HEK293 (cell line): ENCODE measurements at regions not wholly inside any gene's neighbourhood (a gene's known extent, or its start where the extent isn't known, plus 50 kb on each side); places are given as distances from the start of the nearest gene placed in this dataset.

ENCODE experiments used
- CTCF ChIA-PET: fragments of 350-600 bp; formaldehyde crosslinking; extraction: SDS; loops from one replicate; lab custom pipeline; 2021; ENCODE audit warnings: antibody characterized with exemption; lab: Yijun Ruan, JAX
- POLR2A ChIA-PET: fragments of 300-600 bp; formaldehyde crosslinking; extraction: SDS; loops from one replicate; lab custom pipeline; 2020; ENCODE audit warnings: antibody characterized with exemption, inconsistent platforms; lab: Yijun Ruan, JAX
- H3K27ac ChIP-seq: fragments of 200-500 bp; sonication (Bioruptor generic); 2 replicates; pipeline ENCODE4 v1.5.1; 2014; ENCODE audit warnings: low read depth, low read length, control low read depth, inconsistent platforms; ENCODE audit errors: extremely low read depth
- H3K36me3 ChIP-seq, 2 experiments: fragments of 200-500 bp in 1 of 2; sonication (Bioruptor generic) in 1 of 2; 1 replicate in 1 of 2; 2 replicates in 1 of 2; pipeline ENCODE4 v1.5.1; 2014 to 2017; ENCODE audit warnings: inconsistent platforms in 2 of 2, low read length in 2 of 2; ENCODE audit not compliant: control insufficient read depth in 2 of 2, insufficient read depth in 1 of 2
- H3K4me1 ChIP-seq: fragments of 200-500 bp; sonication (Bioruptor generic); 2 replicates; pipeline ENCODE4 v1.5.1; 2014; ENCODE audit warnings: mild to moderate bottlenecking, low read length, inconsistent platforms; ENCODE audit not compliant: control insufficient read depth, insufficient read depth
- H3K4me3 ChIP-seq: 2 replicates; pipeline ENCODE4 v1.5.1; 2011; ENCODE audit warnings: low read depth, mild to moderate bottlenecking, control low read depth, low read length, moderate library complexity
- H3K9me3 ChIP-seq: fragments of 200-500 bp; sonication (Bioruptor generic); 2 replicates; pipeline ENCODE4 v1.5.1; 2014; ENCODE audit warnings: low read depth, low read length, inconsistent platforms; ENCODE audit not compliant: control insufficient read depth, insufficient read depth
- ATF2 ChIP-seq: fragments of 450-650 bp; formaldehyde crosslinking; IDR thresholded peaks from 2 replicates; pipeline ENCODE4 v1.5.1; 2016; ENCODE audit warnings: missing biosample characterization, missing genetic modification characterization, low read depth
- EGR2 ChIP-seq: fragments of 450-650 bp; formaldehyde crosslinking; IDR thresholded peaks from 2 replicates; pipeline ENCODE4 v1.5.1; 2016; ENCODE audit warnings: low read depth, missing biosample characterization, missing genetic modification characterization
- KLF10 ChIP-seq: fragments of 450-650 bp; IDR thresholded peaks from 2 replicates; pipeline ENCODE4 v1.5.1; 2018; ENCODE audit warnings: missing biosample characterization, mild to moderate bottlenecking, missing genetic modification characterization
- KLF16 ChIP-seq: fragments of 450-650 bp; formaldehyde crosslinking; IDR thresholded peaks from 2 replicates; pipeline ENCODE4 v1.5.1; 2017; ENCODE audit warnings: missing biosample characterization, missing genetic modification characterization
- KLF8 ChIP-seq: fragments of 450-650 bp; formaldehyde crosslinking; IDR thresholded peaks from 2 replicates; pipeline ENCODE4 v1.5.1; 2016; ENCODE audit warnings: missing biosample characterization, missing genetic modification characterization
- MZF1 ChIP-seq: fragments of 450-650 bp; formaldehyde crosslinking; IDR thresholded peaks from 2 replicates; pipeline ENCODE4 v1.5.1; 2017; ENCODE audit warnings: missing biosample characterization, missing genetic modification characterization, borderline replicate concordance
- RBAK ChIP-seq: fragments of 450-650 bp; formaldehyde crosslinking; IDR thresholded peaks from 2 replicates; pipeline ENCODE4 v1.5.1; 2016; ENCODE audit warnings: missing biosample characterization, missing genetic modification characterization
- SALL2 ChIP-seq: fragments of 450-650 bp; formaldehyde crosslinking; IDR thresholded peaks from 2 replicates; pipeline ENCODE4 v1.5.0; 2017; ENCODE audit warnings: missing biosample characterization, mild to moderate bottlenecking, missing genetic modification characterization, borderline replicate concordance
- SP3 ChIP-seq: fragments of 450-650 bp; formaldehyde crosslinking; IDR thresholded peaks from 2 replicates; pipeline ENCODE4 v1.5.1; 2016; ENCODE audit warnings: missing biosample characterization, missing genetic modification characterization
- ZBTB48 ChIP-seq: fragments of 450-650 bp; formaldehyde crosslinking; IDR thresholded peaks from 2 replicates; pipeline ENCODE4 v1.5.1; 2016; ENCODE audit warnings: missing biosample characterization, missing genetic modification characterization
- ZFHX2 ChIP-seq: fragments of 450-650 bp; formaldehyde crosslinking; conservative IDR thresholded peaks from 2 replicates; pipeline ENCODE4 v1.5.1; 2016; ENCODE audit warnings: missing biosample characterization, missing genetic modification characterization
- ZNF155 ChIP-seq: fragments of 450-650 bp; formaldehyde crosslinking; IDR thresholded peaks from 2 replicates; pipeline ENCODE4 v1.5.1; 2016; ENCODE audit warnings: missing biosample characterization, missing genetic modification characterization
- ZNF157 ChIP-seq: fragments of 450-650 bp; formaldehyde crosslinking; IDR thresholded peaks from 2 replicates; pipeline ENCODE4 v1.5.1; 2016; ENCODE audit warnings: missing biosample characterization, missing genetic modification characterization
- ZNF174 ChIP-seq: fragments of 450-650 bp; formaldehyde crosslinking; IDR thresholded peaks from 2 replicates; pipeline ENCODE4 v1.5.0; 2017; ENCODE audit warnings: missing biosample characterization, mild to moderate bottlenecking, missing genetic modification characterization
- ZNF175 ChIP-seq: fragments of 450-650 bp; formaldehyde crosslinking; IDR thresholded peaks from 2 replicates; pipeline ENCODE4 v1.5.1; 2016; ENCODE audit warnings: missing biosample characterization, missing genetic modification characterization
- ZNF19 ChIP-seq: fragments of 450-650 bp; formaldehyde crosslinking; IDR thresholded peaks from 2 replicates; pipeline ENCODE4; 2016; ENCODE audit warnings: missing biosample characterization, missing genetic modification characterization, low read depth
- ZNF391 ChIP-seq: fragments of 450-650 bp; formaldehyde crosslinking; IDR thresholded peaks from 2 replicates; pipeline ENCODE4 v1.5.1; 2016; ENCODE audit warnings: low read depth, missing biosample characterization, missing genetic modification characterization, borderline replicate concordance
- ZNF544 ChIP-seq: fragments of 450-650 bp; formaldehyde crosslinking; IDR thresholded peaks from 2 replicates; pipeline ENCODE4 v1.5.0; 2017; ENCODE audit warnings: missing biosample characterization, missing genetic modification characterization
- ZNF548 ChIP-seq: fragments of 450-650 bp; formaldehyde crosslinking; IDR thresholded peaks from 2 replicates; pipeline ENCODE4 v1.5.1; 2016; ENCODE audit warnings: missing biosample characterization, missing genetic modification characterization
- ZNF558 ChIP-seq: fragments of 450-650 bp; formaldehyde crosslinking; IDR thresholded peaks from 2 replicates; pipeline ENCODE4 v1.5.1; 2016; ENCODE audit warnings: missing biosample characterization, missing genetic modification characterization
- ZNF621 ChIP-seq: fragments of 450-650 bp; formaldehyde crosslinking; IDR thresholded peaks from 2 replicates; pipeline ENCODE4 v1.5.1; 2017; ENCODE audit warnings: missing biosample characterization, missing genetic modification characterization
- ZNF660 ChIP-seq: fragments of 450-650 bp; IDR thresholded peaks from 2 replicates; pipeline ENCODE4 v1.5.1; 2018; ENCODE audit warnings: missing biosample characterization, mild to moderate bottlenecking, missing genetic modification characterization
- ZSCAN16 ChIP-seq: fragments of 450-650 bp; formaldehyde crosslinking; IDR thresholded peaks from 2 replicates; pipeline ENCODE4 v1.5.1; 2016; ENCODE audit warnings: missing biosample characterization, missing genetic modification characterization
- ZXDB ChIP-seq: fragments of 450-650 bp; formaldehyde crosslinking; IDR thresholded peaks from 2 replicates; pipeline ENCODE4 v1.5.1; 2016; ENCODE audit warnings: missing biosample characterization, missing genetic modification characterization
- TF ChIP-seq, protein P1 (sequence below): fragments of 450-650 bp; formaldehyde crosslinking; IDR thresholded peaks from 2 replicates; pipeline ENCODE4 v1.5.1; 2016; ENCODE audit warnings: missing biosample characterization, missing genetic modification characterization, low read depth
- TF ChIP-seq, protein P2 (sequence below): fragments of 450-650 bp; formaldehyde crosslinking; conservative IDR thresholded peaks from 2 replicates; pipeline ENCODE4 v1.5.1; 2016; ENCODE audit warnings: low read depth, missing biosample characterization, missing genetic modification characterization
- TF ChIP-seq, protein P3 (sequence below): fragments of 450-650 bp; formaldehyde crosslinking; IDR thresholded peaks from 2 replicates; pipeline ENCODE4 v1.5.1; 2016; ENCODE audit warnings: missing biosample characterization, missing genetic modification characterization

DNA sequence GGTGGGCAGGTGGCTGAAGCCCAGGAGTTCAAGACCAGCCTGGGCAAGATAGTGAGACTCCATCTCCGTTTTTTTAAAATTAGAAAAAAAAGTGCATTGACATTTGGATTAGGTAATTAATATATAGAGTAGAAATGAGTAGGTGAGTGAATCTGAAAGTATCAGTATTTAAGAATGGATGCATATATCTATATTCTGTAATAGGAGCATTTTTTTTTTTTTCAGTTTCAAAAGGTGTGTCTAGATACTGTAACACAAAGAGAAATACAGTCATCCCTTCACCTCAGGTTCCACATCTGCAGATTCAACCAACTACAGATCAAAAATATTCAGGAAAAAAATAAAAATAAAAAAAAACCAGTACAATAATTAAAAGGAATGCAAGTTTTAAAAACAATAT, 50.8 kb downstream of the RBM27 start:
- TF ChIP-seq ZNF175 (tag by site-specific recombination) (no peak), KLF16 (no peak), ZNF558 (tag by site-specific recombination) (no peak), KLF8 (no peak), ZNF544 (no peak), ZNF391 (tag by site-specific recombination) (no peak), ZNF157 (tag by site-specific recombination) (no peak), MZF1 (tag by site-specific recombination) (no peak), ZFHX2 (tag by site-specific recombination) (no peak), EGR2 (tag by site-specific recombination) (no peak), ZSCAN16 (no peak), ZXDB (no peak), RBAK (no peak), ZBTB48 (no peak), ZNF548 (no peak)
- TF ChIP-seq, protein P1, sequence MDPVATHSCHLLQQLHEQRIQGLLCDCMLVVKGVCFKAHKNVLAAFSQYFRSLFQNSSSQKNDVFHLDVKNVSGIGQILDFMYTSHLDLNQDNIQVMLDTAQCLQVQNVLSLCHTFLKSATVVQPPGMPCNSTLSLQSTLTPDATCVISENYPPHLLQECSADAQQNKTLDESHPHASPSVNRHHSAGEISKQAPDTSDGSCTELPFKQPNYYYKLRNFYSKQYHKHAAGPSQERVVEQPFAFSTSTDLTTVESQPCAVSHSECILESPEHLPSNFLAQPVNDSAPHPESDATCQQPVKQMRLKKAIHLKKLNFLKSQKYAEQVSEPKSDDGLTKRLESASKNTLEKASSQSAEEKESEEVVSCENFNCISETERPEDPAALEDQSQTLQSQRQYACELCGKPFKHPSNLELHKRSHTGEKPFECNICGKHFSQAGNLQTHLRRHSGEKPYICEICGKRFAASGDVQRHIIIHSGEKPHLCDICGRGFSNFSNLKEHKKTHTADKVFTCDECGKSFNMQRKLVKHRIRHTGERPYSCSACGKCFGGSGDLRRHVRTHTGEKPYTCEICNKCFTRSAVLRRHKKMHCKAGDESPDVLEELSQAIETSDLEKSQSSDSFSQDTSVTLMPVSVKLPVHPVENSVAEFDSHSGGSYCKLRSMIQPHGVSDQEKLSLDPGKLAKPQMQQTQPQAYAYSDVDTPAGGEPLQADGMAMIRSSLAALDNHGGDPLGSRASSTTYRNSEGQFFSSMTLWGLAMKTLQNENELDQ: no peak
- TF ChIP-seq, protein P2, sequence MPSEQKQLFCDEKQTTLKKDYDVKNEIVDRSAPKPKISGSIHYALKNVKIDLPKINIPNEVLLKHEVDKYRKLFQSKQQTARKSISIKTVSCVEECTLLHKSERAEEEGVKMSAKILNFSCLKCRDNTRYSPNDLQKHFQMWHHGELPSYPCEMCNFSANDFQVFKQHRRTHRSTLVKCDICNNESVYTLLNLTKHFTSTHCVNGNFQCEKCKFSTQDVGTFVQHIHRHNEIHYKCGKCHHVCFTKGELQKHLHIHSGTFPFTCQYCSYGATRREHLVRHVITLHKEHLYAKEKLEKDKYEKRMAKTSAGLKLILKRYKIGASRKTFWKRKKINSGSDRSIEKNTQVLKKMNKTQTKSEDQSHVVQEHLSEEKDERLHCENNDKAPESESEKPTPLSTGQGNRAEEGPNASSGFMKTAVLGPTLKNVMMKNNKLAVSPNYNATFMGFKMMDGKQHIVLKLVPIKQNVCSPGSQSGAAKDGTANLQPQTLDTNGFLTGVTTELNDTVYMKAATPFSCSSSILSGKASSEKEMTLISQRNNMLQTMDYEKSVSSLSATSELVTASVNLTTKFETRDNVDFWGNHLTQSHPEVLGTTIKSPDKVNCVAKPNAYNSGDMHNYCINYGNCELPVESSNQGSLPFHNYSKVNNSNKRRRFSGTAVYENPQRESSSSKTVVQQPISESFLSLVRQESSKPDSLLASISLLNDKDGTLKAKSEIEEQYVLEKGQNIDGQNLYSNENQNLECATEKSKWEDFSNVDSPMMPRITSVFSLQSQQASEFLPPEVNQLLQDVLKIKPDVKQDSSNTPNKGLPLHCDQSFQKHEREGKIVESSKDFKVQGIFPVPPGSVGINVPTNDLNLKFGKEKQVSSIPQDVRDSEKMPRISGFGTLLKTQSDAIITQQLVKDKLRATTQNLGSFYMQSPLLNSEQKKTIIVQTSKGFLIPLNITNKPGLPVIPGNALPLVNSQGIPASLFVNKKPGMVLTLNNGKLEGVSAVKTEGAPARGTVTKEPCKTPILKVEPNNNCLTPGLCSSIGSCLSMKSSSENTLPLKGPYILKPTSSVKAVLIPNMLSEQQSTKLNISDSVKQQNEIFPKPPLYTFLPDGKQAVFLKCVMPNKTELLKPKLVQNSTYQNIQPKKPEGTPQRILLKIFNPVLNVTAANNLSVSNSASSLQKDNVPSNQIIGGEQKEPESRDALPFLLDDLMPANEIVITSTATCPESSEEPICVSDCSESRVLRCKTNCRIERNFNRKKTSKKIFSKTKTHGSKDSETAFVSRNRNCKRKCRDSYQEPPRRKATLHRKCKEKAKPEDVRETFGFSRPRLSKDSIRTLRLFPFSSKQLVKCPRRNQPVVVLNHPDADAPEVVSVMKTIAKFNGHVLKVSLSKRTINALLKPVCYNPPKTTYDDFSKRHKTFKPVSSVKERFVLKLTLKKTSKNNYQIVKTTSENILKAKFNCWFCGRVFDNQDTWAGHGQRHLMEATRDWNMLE (tag by site-specific recombination): no peak
- TF ChIP-seq, protein P3, sequence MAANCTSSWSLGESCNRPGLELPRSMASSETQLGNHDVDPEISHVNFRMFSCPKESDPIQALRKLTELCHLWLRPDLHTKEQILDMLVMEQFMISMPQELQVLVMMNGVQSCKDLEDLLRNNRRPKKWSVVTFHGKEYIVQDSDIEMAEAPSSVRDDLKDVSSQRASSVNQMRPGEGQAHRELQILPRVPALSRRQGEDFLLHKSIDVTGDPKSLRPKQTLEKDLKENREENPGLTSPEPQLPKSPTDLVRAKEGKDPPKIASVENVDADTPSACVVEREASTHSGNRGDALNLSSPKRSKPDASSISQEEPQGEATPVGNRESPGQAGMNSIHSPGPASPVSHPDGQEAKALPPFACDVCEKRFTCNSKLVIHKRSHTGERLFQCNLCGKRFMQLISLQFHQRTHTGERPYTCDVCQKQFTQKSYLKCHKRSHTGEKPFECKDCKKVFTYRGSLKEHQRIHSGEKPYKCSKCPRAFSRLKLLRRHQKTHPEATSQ (tag by site-specific recombination): no peak
- H3K4me3 ChIP-seq: no peak overlapping the region
- CTCF ChIA-PET: interaction anchor here (0.6 kb wide), 1 partner anchor 36 kb away, joined by 4 read pairs; no protein-coding TSS in a partner anchor
- H3K4me1 ChIP-seq: no peaks in the 10 kb centered on the region
- peaks cover 29 to 50% of the 10 kb centered on the region in 2 experiments for H3K36me3 ChIP-seq
- H3K9me3 ChIP-seq: no peaks in the 10 kb centered on the region
- POLR2A ChIA-PET: interaction anchor here (1.3 kb wide), 1 partner anchor 51 kb away, joined by 3 read pairs; no protein-coding TSS in a partner anchor
- H3K27ac ChIP-seq: no peak overlapping the region

GRCh38 chr5:146273109-146273508, 65.5 kb upstream of the POU4F3 start:
- ChIA-PET POLR2A (no interaction called here), CTCF (interaction anchor here (0.6 kb wide), 2 partner anchors 37 to 157 kb away, joined by 3 read pairs; no protein-coding TSS in a partner anchor)
- H3K4me1 ChIP-seq: no peaks in the 10 kb centered on the region
- peaks cover 67 to 75% of the 10 kb centered on the region in 2 experiments for H3K36me3 ChIP-seq
- H3K27ac ChIP-seq: no peak overlapping the region
- no peak overlapping the region for H3K4me3 ChIP-seq
- H3K9me3 ChIP-seq: no peaks in the 10 kb centered on the region
- TF ChIP-seq SALL2 (tag by site-specific recombination): no peak
- TF ChIP-seq SP3 (tag by site-specific recombination): no peak
- no peak for TF ChIP-seq ATF2
- TF ChIP-seq ZNF660 (tag by site-specific recombination): no peak
- no peak for TF ChIP-seq ZNF174 (tag by site-specific recombination)
- TF ChIP-seq ZNF621 (tag by site-specific recombination): no peak
- TF ChIP-seq KLF10 (tag by site-specific recombination): no peak
- no peak for TF ChIP-seq ZNF155 (tag by site-specific recombination)
- TF ChIP-seq ZNF19: no peak
